ENCODE measurements at regions not wholly inside any gene's neighbourhood (a gene's known extent, or its start where the extent isn't known, plus 50 kb on each side); places are given as distances from the start of the nearest gene placed in this dataset.
A peak's percentile ranks its signal among the peaks of the same experiment; 100 is the strongest.

DNA sequence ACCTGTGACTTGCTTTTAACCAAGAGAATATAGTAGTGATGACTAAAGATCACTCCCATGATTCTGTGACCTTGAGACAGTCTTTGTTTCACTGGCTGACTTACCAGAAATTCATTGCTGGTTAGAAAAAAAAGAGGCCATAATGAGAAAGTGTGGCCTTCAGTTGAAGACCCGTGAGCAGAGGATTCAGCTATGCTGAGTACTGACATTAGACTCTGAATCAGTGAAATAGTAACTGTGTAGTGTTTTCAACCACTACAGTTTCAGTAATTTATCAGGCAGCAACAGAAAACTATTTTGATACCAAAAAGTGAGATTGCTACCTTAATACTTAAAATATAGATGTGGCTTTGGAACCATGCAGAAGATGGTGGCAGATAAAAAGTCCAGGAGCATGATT, 298.0 kb upstream of the KCND2 start:
- Histone ChIP-seq H3K27me3 (no peaks in the 10 kb centered on the region), H3K27ac (no peak overlapping the region), H3K4me1 (no peaks in the 10 kb centered on the region), H3K36me3 (no peaks in the 10 kb centered on the region), H3K4me3 (no peak overlapping the region), H3K9me3 (no peaks in the 10 kb centered on the region)
- DNase-seq (no peak), ATAC-seq (no peak)
- intact Hi-C loops (cut with DNase I) = no loop called here
- TF ChIP-seq, protein P1, sequence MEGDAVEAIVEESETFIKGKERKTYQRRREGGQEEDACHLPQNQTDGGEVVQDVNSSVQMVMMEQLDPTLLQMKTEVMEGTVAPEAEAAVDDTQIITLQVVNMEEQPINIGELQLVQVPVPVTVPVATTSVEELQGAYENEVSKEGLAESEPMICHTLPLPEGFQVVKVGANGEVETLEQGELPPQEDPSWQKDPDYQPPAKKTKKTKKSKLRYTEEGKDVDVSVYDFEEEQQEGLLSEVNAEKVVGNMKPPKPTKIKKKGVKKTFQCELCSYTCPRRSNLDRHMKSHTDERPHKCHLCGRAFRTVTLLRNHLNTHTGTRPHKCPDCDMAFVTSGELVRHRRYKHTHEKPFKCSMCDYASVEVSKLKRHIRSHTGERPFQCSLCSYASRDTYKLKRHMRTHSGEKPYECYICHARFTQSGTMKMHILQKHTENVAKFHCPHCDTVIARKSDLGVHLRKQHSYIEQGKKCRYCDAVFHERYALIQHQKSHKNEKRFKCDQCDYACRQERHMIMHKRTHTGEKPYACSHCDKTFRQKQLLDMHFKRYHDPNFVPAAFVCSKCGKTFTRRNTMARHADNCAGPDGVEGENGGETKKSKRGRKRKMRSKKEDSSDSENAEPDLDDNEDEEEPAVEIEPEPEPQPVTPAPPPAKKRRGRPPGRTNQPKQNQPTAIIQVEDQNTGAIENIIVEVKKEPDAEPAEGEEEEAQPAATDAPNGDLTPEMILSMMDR (IDR thresholded peaks at IDR 0.05) = no peak

DNA sequence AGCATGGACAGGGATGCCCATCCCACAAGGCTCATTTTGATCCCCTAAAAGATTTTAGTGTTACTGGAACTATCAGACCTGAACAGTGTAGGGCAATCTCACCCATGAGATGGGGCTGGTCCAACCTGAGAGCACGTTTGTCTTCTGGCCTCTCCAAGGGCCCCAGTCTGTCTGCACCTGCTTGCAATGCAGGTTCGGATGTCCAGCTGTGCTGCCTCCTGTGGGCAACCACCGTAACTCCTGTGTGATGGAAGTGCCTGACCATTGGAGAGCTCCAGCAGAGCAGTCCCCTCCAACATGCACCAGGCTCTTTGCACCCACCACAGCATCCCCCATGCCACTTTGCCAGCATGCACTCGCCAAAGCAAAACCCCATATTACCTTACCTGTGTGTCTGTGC, 290.1 kb upstream of the KCND2 start:
- Histone ChIP-seq H3K4me1 (no peaks in the 10 kb centered on the region), H3K27me3 (no peaks in the 10 kb centered on the region), H3K36me3 (no peaks in the 10 kb centered on the region), H3K4me3 (no peak overlapping the region), H3K9me3 (peaks cover 0 to 11% of the 10 kb centered on the region in 2 donors), H3K27ac (no peak overlapping the region)
- intact Hi-C loops (cut with DNase I) = no loop called here
- ATAC-seq (no peak), DNase-seq (peak in 1 of 4 donors; percentile 35)
- TF ChIP-seq, protein P1 (IDR thresholded peaks at IDR 0.05) = no peak

DNA sequence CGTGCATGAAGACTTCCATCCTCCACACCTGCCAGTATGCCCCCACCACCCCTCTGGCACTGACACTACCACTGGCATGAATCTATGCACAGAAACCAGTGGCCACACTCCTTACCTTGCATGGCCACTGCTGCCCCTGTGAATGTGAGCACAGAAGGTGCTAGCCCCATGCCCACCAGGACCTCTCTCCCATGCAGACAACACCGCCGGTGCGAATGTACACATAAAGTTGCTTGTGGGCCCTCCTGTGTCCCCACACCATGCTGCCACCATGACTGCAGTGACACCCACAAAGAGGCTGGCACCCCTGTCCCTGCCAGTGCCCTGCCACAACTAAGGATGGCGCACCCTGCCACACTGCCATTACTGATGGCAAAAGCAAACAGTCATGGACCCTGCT, 289.5 kb upstream of the KCND2 start:
- intact Hi-C loops (cut with DNase I) = no loop called here
- DNase-seq = peak in 1 of 4 donors; percentile 52
- peaks cover 0 to 11% of the 10 kb centered on the region in 2 donors for H3K9me3 ChIP-seq
- H3K4me1 ChIP-seq = no peaks in the 10 kb centered on the region
- H3K27ac ChIP-seq = no peak overlapping the region
- H3K27me3 ChIP-seq = no peaks in the 10 kb centered on the region
- no peak overlapping the region for H3K4me3 ChIP-seq
- ATAC-seq = no peak
- no peaks in the 10 kb centered on the region for H3K36me3 ChIP-seq
- TF ChIP-seq, protein P1 (IDR thresholded peaks at IDR 0.05) = no peak

DNA sequence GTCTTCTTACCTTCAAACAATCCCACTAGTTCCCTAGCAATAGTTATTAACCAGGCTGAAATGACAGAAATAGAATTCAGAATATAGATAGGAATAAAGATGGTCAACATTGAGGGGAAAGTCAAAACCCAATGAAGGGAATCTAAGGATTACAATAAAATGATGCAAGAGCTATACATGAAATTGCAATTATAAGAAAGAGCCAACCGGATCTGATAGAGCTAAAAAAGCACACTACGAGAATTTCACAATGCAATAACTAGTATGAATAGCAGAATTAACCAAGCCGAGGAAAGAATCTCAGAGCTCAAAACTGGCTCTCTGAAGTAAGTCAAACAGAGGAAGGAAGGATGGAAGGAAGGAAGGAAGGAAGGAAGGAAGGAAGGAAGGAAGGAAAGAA, 288.7 kb upstream of the KCND2 start:
- H3K4me3 ChIP-seq = no peak overlapping the region
- no peak overlapping the region for H3K27ac ChIP-seq
- DNase-seq (no peak), ATAC-seq (no peak)
- intact Hi-C loops (cut with DNase I) = no loop called here
- H3K27me3 ChIP-seq = no peaks in the 10 kb centered on the region
- no peaks in the 10 kb centered on the region for H3K36me3 ChIP-seq
- TF ChIP-seq, protein P1 (IDR thresholded peaks at IDR 0.05) = no peak
- H3K9me3 ChIP-seq = peaks cover 0 to 11% of the 10 kb centered on the region in 2 donors
- no peaks in the 10 kb centered on the region for H3K4me1 ChIP-seq

DNA sequence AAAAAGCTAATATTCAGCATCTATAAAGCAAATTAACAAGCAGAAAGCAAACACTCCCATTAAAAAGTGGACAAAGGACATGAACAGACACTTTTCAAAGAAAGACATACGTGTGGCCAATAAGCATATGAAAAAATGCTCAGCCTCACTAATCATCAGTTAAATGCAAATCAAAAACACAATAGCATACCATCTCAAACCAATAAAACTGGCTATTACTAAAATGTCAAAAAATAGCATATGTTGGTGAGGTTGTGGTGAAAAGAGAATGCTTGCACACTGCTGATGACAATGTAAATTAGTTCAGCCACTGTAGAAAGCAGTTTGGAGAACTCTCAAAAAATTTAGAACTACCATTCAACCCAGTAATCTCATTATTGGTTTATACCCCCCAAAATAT, 284.6 kb upstream of the KCND2 start:
- Histone ChIP-seq H3K4me1 (no peaks in the 10 kb centered on the region), H3K9me3 (peaks cover 0 to 11% of the 10 kb centered on the region in 2 donors), H3K27ac (no peak overlapping the region), H3K36me3 (no peaks in the 10 kb centered on the region), H3K4me3 (no peak overlapping the region), H3K27me3 (no peaks in the 10 kb centered on the region)
- ATAC-seq (no peak), DNase-seq (no peak)
- intact Hi-C loops (cut with DNase I) = no loop called here
- TF ChIP-seq, protein P1 (IDR thresholded peaks at IDR 0.05) = no peak
